ENCODE measurements at regions not wholly inside any gene's neighbourhood (a gene's known extent, or its start where the extent isn't known, plus 50 kb on each side); places are given as distances from the start of the nearest gene placed in this dataset.

- CTCF ChIA-PET, result interaction anchor here (0.6 kb wide), 1 partner anchor 201 kb away, joined by 3 read pairs; no protein-coding TSS in a partner anchor
- no peak for TF ChIP-seq CTCF (IDR thresholded peaks at IDR 0.05; ENCODE audit: unreplicated experiment)
- BruUV-seq (replicated peaks), result no TSS peak
- H3K27me3 Mint-ChIP-seq (ENCODE audit: unreplicated experiment), result no peaks in the 10 kb centered on the region
- no peaks in the 10 kb centered on the region for H3K4me1 Mint-ChIP-seq (ENCODE audit: low read depth, unreplicated experiment)
- intact Hi-C loops (cut with micrococcal nuclease; ENCODE audit: unreplicated experiment), result no loop called here
- no peak overlapping the region for H3K27ac Mint-ChIP-seq (ENCODE audit: unreplicated experiment)
- no peaks in the 10 kb centered on the region for H3K36me3 Mint-ChIP-seq (ENCODE audit: insufficient read depth, unreplicated experiment)
- no peak overlapping the region for H3K4me3 Mint-ChIP-seq (ENCODE audit: low read depth, unreplicated experiment)
- no peak for DNase-seq
- H3K9me3 Mint-ChIP-seq (ENCODE audit: low read depth, unreplicated experiment), result no peaks in the 10 kb centered on the region
Observed at GRCh38 chr3:177488740-177489139, 291.5 kb upstream of the TBL1XR1 start.

GRCh38 chr3:177490626-177491025 is 293.3 kb upstream of the TBL1XR1 start:
- H3K4me1 Mint-ChIP-seq (ENCODE audit: low read depth, unreplicated experiment), result peaks cover 9% of the 10 kb centered on the region
- intact Hi-C loops (cut with micrococcal nuclease; ENCODE audit: unreplicated experiment), result no loop called here
- CTCF ChIA-PET, result interaction anchor here (0.7 to 0.8 kb wide), 2 partner anchors 272 to 340 kb away, joined by 4 to 6 read pairs; no protein-coding TSS in a partner anchor
- no TSS peak for BruUV-seq (replicated peaks)
- H3K27me3 Mint-ChIP-seq (ENCODE audit: unreplicated experiment), result no peaks in the 10 kb centered on the region
- no peaks in the 10 kb centered on the region for H3K9me3 Mint-ChIP-seq (ENCODE audit: low read depth, unreplicated experiment)
- no peak for DNase-seq
- no peak overlapping the region for H3K4me3 Mint-ChIP-seq (ENCODE audit: low read depth, unreplicated experiment)
- TF ChIP-seq CTCF (IDR thresholded peaks at IDR 0.05; ENCODE audit: unreplicated experiment), result no peak
- no peak overlapping the region for H3K27ac Mint-ChIP-seq (ENCODE audit: unreplicated experiment)
- H3K36me3 Mint-ChIP-seq (ENCODE audit: insufficient read depth, unreplicated experiment), result no peaks in the 10 kb centered on the region

GRCh38 chr3:177491296-177492032 is 294.2 kb upstream of the TBL1XR1 start:
- DNase-seq, result no peak
- CTCF ChIA-PET, result interaction anchor here (0.7 to 0.8 kb wide), 2 partner anchors 271 to 341 kb away, joined by 4 to 6 read pairs; no protein-coding TSS in a partner anchor
- Mint-ChIP-seq H3K27me3 (ENCODE audit: unreplicated experiment) (no peaks in the 10 kb centered on the region), H3K4me1 (ENCODE audit: low read depth, unreplicated experiment) (peaks cover 12% of the 10 kb centered on the region), H3K27ac (ENCODE audit: unreplicated experiment) (no peak overlapping the region), H3K36me3 (ENCODE audit: insufficient read depth, unreplicated experiment) (no peaks in the 10 kb centered on the region), H3K4me3 (ENCODE audit: low read depth, unreplicated experiment) (no peak overlapping the region), H3K9me3 (ENCODE audit: low read depth, unreplicated experiment) (no peaks in the 10 kb centered on the region)
- no TSS peak for BruUV-seq (replicated peaks)
- intact Hi-C loops (cut with micrococcal nuclease; ENCODE audit: unreplicated experiment), result no loop called here
- TF ChIP-seq CTCF (IDR thresholded peaks at IDR 0.05; ENCODE audit: unreplicated experiment), result no peak

GRCh38 chr3:177493091-177493490 is 295.8 kb upstream of the TBL1XR1 start:
- CTCF ChIA-PET, result no interaction called here
- H3K27ac Mint-ChIP-seq (ENCODE audit: unreplicated experiment), result no peak overlapping the region
- TF ChIP-seq CTCF (IDR thresholded peaks at IDR 0.05; ENCODE audit: unreplicated experiment), result no peak
- no peak for DNase-seq
- peaks cover 16% of the 10 kb centered on the region for H3K4me1 Mint-ChIP-seq (ENCODE audit: low read depth, unreplicated experiment)
- no peaks in the 10 kb centered on the region for H3K9me3 Mint-ChIP-seq (ENCODE audit: low read depth, unreplicated experiment)
- intact Hi-C loops (cut with micrococcal nuclease; ENCODE audit: unreplicated experiment), result no loop called here
- H3K4me3 Mint-ChIP-seq (ENCODE audit: low read depth, unreplicated experiment), result no peak overlapping the region
- no TSS peak for BruUV-seq (replicated peaks)
- peaks cover 2% of the 10 kb centered on the region for H3K36me3 Mint-ChIP-seq (ENCODE audit: insufficient read depth, unreplicated experiment)
- no peaks in the 10 kb centered on the region for H3K27me3 Mint-ChIP-seq (ENCODE audit: unreplicated experiment)

Measured in Calu3 (cell line).